Kidney epithelial cell (primary cell): ENCODE measurements at regions not wholly inside any gene's neighbourhood (a gene's known extent, or its start where the extent isn't known, plus 50 kb on each side); places are given as distances from the start of the nearest gene placed in this dataset.

Source experiments
- DNase-seq: peaks from one replicate; pipeline ENCODE4 v3.0.0-alpha.2; 2010; ENCODE audit warnings: low read depth
- H3K27me3 ChIP-seq: 2 replicates; pipeline ENCODE4 v1.6.0; 2011; ENCODE audit warnings: low read length; ENCODE audit not compliant: control insufficient read depth, insufficient read depth
- H3K36me3 ChIP-seq: 2 replicates; pipeline ENCODE4 v1.5.1; 2011; ENCODE audit warnings: low read length; ENCODE audit not compliant: control insufficient read depth, insufficient read depth
- H3K4me3 ChIP-seq: 2 replicates; pipeline ENCODE4 v1.5.1; 2011; ENCODE audit warnings: low read depth, mild to moderate bottlenecking, control low read depth, low read length
- TF ChIP-seq, protein P1 (sequence below): IDR thresholded peaks from 2 replicates; pipeline ENCODE4 v1.5.1; 2011; ENCODE audit warnings: mild to moderate bottlenecking, moderate library complexity, low read length, control low read depth, inconsistent platforms; ENCODE audit not compliant: insufficient read depth, poor library complexity, severe bottlenecking

- no peak for DNase-seq
- no peak overlapping the region for H3K4me3 ChIP-seq
- H3K27me3 ChIP-seq = no peaks in the 10 kb centered on the region
- H3K36me3 ChIP-seq = no peaks in the 10 kb centered on the region
- TF ChIP-seq, protein P1, sequence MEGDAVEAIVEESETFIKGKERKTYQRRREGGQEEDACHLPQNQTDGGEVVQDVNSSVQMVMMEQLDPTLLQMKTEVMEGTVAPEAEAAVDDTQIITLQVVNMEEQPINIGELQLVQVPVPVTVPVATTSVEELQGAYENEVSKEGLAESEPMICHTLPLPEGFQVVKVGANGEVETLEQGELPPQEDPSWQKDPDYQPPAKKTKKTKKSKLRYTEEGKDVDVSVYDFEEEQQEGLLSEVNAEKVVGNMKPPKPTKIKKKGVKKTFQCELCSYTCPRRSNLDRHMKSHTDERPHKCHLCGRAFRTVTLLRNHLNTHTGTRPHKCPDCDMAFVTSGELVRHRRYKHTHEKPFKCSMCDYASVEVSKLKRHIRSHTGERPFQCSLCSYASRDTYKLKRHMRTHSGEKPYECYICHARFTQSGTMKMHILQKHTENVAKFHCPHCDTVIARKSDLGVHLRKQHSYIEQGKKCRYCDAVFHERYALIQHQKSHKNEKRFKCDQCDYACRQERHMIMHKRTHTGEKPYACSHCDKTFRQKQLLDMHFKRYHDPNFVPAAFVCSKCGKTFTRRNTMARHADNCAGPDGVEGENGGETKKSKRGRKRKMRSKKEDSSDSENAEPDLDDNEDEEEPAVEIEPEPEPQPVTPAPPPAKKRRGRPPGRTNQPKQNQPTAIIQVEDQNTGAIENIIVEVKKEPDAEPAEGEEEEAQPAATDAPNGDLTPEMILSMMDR = no peak
Observed at GRCh38 chr15:95923792-95924191, 406.7 kb upstream of the NR2F2 start.

GRCh38 chr15:95928822-95929221 is 401.7 kb upstream of the NR2F2 start:
- no peak for DNase-seq
- TF ChIP-seq, protein P1 = no peak
- Histone ChIP-seq H3K27me3 (no peaks in the 10 kb centered on the region), H3K4me3 (no peak overlapping the region), H3K36me3 (no peaks in the 10 kb centered on the region)

DNA sequence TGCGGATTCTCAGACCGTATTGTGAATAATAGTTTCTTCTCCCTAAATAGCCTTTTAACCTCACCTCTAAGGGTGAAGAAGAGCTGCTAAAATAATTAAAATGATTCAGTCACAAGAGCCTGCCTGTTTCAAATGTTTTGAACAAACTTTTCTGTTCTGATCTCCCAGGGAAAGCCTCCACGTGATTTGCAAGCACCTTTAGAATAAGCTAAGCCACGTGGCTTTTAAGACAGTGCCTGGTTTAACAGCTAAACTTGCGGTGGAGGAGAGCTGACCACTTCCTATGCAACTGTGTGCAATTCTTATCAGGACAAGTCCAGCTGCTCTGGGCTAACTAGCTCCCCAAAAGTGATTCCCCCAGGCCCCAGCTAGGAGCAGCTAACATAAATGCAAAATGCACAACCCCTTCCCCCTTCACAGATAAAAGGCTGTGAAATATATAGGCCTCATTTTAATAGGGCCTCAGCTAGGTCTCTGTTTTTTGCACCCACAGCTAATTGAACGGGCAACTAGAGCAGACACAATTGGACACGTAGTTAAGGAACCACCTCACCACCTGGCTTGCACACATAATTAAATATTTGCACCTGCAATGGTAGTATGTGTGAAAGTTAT is 401.2 kb upstream of the NR2F2 start:
- no peaks in the 10 kb centered on the region for H3K36me3 ChIP-seq
- TF ChIP-seq, protein P1 = no peak
- H3K4me3 ChIP-seq = no peak overlapping the region
- H3K27me3 ChIP-seq = no peaks in the 10 kb centered on the region
- no peak for DNase-seq

GRCh38 chr15:95930659-95931375 is 399.7 kb upstream of the NR2F2 start:
- no peaks in the 10 kb centered on the region for H3K27me3 ChIP-seq
- H3K36me3 ChIP-seq = no peaks in the 10 kb centered on the region
- DNase-seq = no peak
- H3K4me3 ChIP-seq = no peak overlapping the region
- TF ChIP-seq, protein P1 = no peak

- Histone ChIP-seq H3K36me3 (no peaks in the 10 kb centered on the region), H3K27me3 (no peaks in the 10 kb centered on the region), H3K4me3 (no peak overlapping the region)
- TF ChIP-seq, protein P1 = no peak
- no peak for DNase-seq
Observed at GRCh38 chr15:95931619-95932018, 398.9 kb upstream of the NR2F2 start.
